Left colon (tissue), 2 donors: ENCODE measurements at regions not wholly inside any gene's neighbourhood (a gene's known extent, or its start where the extent isn't known, plus 50 kb on each side); places are given as distances from the start of the nearest gene placed in this dataset.

Source experiments
- ATAC-seq: fragments of 200-7000 bp; cut with Tn5 transposase; one replicate; pipeline ENCODE4 v1.9.1; 2020; ENCODE audit warnings: mild to moderate bottlenecking, moderate library complexity
- DNase-seq, 2 donors: peaks; one replicate each; pipeline ENCODE4 v3.0.0-alpha.2; 2020
- intact Hi-C, 2 donors: fragments of 100-400 bp; cut with DNase I in 1 of 2; cut with micrococcal nuclease in 1 of 2; formaldehyde crosslinking; loops; one replicate each; pipeline versions ENCODE4 v1.11.2 to v1.14.0; 2022; cut with DNase I, micrococcal nuclease
- donor health status: DM: no; HTN: no; CAD: no.
- donor health status: DM: yes; HTN: yes; CAD: no.

DNA sequence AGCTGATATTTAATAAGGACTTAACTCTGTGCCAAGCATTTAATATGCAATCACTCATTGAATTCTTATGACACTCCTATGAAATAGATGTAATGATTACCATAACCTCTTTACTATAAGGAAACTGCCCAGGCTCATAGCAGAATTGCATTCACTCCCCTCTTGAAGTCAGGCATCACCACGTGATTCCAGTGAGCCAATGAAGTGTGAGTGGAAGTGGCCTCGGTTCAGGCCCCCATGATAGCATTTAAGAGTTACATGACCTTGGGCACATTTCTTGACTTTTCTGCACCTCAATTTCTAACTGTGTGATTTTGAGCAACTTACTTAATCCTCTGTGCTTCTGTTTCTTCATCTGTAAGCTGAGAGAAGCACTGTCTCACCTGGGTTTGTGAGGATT lies 62.8 kb upstream of the CLDN18 start:
- DNase-seq (no peak), ATAC-seq (no peak)
- intact Hi-C loops, result loop anchor here in 1 of 2 donors (5.0 kb wide), 1 partner anchor 840 kb away; no protein-coding TSS in a partner anchor

- intact Hi-C loops, result loop anchor here in 1 of 2 donors (5.0 kb wide), 1 partner anchor 841 kb away; no protein-coding TSS in a partner anchor
- DNase-seq, result no peak
- no peak for ATAC-seq
Measured at GRCh38 chr3:137948400-137949072, 61.4 kb upstream of the CLDN18 start.

DNA sequence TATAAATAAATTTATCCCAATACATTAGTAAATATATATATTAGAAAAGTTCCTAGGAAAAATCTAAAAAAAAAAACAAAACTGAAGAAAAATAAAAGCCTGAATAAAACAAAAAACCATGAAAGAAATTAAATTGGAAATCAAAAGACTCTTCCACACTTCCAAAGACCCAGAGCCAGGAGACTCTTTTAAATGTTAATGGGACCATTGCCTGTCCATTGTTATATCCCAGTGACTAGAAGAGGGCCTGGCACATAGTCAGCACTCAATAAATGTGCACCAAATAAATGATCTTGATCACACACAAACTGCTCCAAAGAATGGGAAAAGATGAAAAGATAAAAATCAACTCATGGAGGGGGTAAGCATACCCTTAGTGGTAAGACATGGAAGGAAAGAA lies 51.3 kb upstream of the CLDN18 start:
- no peak for DNase-seq
- no peak for ATAC-seq
- intact Hi-C loops, result no loop called here
